Stimulated activated CD8-positive, alpha-beta memory T cell treated with anti-CD3 and anti-CD28 coated beads, Interleukin-15, amount 100 ng/mL, for 24 hours (primary cell): ENCODE measurements at regions not wholly inside any gene's neighbourhood (a gene's known extent, or its start where the extent isn't known, plus 50 kb on each side); places are given as distances from the start of the nearest gene placed in this dataset.

Source experiments
- DNase-seq: peaks from one replicate; pipeline ENCODE4 v3.0.0-alpha.2; 2020; ENCODE audit warnings: low read depth

DNA sequence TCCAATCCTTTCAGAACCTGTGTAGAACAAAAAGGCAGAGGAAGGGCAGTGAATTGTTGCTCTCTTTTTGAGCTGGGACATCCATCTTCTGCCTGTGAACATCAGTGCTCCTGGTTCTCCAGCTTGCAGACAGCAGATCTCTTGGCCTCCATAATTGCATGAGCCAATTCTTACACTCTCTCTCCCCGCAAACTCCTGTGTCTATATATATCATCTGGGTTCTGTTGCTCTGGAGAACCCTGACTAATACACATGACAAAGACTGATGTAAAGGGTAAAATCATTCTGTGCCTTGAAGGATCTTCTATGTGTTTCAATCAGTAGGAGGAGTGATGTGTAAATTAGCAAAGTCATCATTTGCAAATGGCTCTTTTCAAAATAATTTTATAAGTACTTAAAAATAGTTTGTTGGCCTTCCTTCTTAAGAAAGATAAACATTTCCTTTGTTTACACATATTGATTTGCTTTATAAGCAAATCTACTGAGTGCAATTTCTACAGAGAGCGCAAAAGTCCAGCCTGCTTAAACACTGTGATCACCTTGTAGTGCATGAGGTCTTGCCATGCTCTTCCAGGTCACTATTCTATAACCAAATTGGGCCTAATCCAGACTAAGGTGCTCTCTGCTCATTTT is 154.9 kb upstream of the ANKRD28 start:
- no peak for DNase-seq

DNA sequence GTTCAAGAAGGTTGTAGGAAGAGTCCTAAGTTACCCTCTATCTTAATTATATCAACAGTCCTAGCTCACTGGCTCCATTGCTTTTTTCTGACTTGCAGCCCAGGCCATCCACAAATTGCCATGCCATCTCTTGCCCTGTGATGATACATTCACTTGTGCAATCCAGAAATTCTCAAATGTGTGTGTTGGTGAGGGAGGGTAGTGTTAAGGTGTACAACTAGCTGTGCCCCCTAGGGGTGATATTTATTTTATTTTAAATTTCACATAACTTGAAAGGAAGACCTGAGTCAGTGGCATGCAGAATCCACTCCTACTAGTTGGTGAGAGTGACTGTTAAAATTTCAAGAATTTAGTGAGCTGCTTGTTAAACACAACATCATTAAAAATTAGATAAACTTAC is 156.1 kb upstream of the ANKRD28 start:
- DNase-seq: no peak

DNA sequence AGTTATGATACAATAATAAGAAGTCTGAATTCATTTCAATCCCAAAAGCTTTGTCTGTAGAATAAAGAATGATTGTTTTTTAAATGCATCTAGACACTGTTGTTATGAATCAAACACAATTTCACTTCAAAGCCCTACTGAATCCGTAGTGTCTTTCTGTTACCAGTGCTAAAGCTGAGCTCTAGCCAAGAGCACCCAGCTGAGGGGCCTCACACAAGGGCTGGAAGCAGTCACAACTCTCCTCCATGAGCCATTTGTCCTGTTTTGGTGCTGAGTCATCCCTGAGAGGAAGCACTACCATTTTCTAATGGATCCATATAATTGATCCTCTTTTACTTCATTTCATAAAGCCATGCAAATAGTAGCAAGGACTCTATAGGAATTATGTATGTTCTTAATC is 158.2 kb upstream of the ANKRD28 start:
- DNase-seq: no peak

DNA sequence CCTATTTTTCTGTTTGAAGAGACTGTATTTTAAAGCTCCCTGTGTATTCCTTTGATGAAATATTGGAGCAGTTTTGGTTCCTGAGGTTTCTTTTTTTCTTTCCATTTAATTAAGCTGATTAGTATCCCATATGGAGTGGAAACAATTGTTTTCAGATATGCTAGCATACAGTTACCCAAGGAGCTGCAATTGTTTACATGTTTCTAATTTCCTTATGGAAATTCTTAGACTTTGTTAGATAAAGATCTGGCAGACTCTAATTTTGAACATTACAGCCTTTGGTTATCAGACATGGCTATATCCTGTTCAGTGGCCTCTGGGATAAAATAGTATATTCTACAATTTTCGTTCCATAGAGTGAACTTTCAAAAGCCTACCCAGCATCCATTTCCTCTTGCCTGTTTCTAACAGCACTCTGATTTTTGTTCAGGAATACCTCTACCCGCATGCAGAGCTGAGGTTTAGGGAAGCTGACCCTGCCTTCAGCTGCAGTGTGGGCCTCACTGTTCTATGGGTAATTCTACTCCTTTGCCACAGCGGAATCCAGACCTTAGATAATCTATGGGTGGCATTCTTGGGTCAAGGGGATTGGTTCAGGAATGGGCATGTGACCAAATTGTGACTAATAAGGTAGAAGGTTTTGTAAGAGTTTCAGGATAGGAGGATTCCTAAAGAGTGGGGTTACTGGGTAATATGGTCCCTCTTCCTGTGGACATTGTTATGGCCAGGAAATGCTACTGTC is 161.1 kb upstream of the ANKRD28 start:
- no peak for DNase-seq

DNA sequence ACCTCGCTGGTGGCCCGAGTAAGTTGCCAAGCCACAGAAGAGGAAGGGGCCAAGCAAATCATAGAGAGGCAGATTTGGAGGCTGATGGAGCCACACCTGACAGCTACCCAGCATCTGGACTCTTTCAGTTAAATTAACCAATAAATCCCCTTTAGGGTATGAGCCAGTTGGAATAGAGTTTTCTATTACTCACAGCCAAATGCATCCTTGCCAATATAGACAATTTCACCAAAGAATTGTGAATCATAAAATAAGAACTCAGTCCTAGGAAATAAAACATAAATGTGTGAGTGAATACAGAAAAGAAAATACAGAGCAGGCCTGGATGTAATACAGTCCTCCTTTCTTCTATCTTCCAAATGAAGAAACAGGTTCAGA is 161.6 kb upstream of the ANKRD28 start:
- no peak for DNase-seq

DNA sequence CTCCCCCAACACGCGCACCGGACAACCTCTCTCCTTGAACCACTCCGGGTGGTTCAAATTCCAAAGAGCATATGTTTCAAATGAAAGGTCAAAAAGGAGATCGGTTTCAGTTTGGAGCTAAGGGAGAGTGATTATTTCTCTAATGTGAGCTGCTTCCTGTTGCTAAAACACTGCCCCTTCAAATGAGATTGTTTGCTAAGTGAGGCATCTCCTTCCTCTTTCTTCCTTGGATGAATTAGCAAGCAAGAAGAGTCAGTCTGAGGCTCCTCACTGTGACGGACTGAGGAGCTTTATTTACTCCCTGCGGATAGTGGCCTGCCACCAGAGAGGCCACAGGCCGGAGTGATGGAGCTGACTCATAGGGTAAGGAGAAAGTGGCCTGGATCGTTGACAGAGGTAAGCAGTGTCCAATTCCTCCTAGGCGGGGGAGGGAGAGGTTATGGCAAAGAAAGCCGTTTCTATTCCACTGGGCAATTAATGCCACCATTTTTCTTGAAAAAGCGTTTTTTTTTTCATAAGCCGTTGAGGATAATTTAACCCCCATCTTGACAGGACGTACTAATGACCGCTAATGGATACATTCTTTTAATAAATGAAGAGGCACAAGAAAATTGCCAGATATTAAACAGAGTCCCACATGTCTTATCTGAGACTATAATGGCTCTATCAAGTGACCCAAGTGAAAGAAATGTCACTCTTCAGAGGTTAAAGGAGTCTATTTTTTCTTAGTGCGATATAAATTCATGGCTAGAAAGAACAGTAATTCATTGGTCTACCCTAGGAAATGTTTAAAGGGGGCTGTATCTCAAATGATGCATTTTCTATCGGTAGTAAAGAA is 167.0 kb upstream of the ANKRD28 start:
- no peak for DNase-seq

DNA sequence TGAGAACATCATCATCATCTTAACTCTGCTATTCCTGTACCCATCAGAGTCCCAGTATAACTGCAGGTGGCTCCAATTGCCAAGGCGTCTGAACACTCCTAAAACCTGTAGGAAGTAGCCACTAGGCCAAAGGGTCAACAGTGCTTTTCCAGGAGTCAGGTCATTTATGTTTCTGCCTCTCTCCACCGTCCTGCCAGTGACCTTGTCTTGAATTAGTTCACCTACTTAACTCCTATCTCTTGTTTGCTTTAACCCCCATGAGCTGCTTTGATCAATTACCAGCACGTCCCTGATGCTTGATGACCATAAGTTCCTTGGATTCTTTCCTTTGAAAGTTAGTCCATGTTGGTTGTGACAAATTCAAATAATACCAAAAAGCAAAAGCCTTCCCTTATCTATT is 169.8 kb upstream of the ANKRD28 start:
- DNase-seq: no peak

DNA sequence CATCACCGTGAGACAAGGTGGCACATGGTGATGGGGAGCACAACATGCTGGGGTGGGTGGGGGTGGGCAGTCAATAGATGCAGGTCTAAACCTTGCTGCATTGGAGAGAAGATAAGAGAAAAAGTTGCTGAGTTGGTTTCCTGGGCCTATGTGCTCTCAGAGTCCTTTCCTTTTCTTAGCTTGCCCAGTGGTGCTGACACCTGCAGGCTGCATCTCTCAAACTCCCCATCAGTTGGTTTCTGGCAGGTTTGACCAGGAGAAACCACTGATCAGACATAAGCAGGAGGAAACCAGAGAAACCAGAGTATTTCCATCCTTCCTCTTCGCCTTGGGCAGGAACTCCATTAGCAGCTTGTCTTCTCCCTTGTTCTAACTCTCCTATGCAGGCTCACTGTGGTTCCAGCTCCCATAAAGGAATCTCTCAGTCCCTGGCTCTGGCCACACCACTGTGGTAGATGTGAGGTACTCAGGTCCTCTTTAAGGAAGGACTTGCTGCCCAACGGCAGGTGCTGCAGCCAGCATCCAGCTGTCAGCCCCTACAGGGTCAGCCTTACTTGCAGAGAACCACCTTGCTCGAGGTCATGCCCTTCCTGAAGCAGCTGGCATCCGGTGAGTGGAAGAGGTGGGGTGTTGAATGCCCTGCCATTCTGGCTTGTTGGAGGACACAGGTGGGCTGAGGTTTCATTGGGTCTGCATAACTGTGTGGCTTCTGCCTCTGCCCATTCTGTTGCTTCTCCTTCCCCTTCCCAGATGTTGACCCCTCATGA is 172.3 kb upstream of the ANKRD28 start:
- DNase-seq: no peak

DNA sequence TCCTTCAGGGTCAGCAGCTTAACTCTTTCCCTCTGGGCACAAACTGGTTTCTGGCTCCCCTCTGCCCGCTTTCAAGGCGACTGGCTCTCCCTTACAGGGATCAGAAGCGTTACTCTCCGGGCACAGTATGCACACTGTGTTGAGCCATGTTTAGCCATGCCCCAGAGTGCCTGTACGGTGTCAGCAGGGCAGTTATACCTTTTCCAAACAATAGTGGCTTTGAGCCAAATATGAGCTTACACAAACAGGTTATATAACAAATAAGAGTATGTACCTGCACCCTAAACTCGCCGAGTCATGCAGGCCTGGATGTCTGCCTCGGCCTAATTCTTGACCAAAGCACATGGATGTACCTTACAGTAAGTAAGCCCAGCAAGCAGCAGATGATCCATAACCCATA is 175.6 kb upstream of the ANKRD28 start:
- DNase-seq: no peak

DNA sequence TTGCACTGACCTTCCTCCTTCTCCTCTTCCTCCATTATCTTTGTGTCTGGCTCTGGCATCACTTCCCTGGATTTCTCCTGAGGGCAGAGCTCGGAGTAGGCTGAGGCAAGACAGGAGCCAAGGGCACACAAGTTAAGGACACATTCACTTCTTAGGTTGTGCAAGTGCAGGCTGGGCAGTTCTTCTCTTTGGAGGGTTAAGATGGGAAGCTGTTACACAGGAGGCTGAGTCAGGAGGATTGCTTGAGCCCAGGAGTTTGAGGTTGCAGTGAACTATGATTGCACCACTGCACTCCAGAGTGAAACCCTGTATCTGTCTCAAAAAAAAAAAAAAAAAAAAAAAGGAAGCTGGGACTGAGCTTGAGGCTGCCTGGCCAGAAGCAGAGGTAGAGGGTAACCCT is 176.2 kb upstream of the ANKRD28 start:
- no peak for DNase-seq

DNA sequence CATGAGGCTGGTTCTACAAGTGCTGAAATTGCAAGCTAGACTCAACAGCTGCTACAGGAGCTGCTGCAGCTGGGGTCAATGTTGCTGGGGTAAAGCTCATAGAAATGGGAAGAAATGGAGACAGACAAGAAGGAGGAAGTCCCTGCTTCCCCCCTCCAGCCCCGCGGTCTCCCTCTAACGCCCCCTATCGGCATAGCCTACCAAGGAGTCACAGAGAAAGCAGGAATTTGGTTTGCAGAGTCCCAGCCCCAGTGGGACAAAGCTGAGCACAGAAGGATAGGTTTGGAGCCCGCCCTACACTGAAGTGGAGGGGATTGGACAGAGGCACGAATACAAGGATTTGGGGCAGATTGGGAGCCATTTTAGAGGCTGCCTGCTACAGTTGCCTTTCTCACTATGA is 176.9 kb upstream of the ANKRD28 start:
- DNase-seq: no peak

DNA sequence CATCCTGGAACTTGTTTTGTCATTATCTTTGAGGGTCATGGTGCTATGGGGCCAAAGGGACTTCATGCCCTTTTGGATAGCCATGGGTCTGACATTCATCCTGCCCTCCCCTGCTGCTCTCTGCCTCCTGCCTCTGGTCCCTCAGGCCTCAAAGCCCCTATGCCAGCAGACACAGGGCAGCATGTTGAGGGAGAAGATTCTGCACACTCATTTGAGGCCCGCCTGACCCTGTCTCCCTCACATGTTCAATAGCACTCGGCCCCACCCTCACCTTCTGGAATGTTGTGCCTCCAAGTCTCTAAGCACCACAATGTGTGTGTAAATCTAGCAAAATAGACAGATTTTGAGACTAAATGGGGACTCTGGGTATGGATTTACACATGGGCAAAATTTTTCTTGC is 178.7 kb upstream of the ANKRD28 start:
- DNase-seq: no peak

DNA sequence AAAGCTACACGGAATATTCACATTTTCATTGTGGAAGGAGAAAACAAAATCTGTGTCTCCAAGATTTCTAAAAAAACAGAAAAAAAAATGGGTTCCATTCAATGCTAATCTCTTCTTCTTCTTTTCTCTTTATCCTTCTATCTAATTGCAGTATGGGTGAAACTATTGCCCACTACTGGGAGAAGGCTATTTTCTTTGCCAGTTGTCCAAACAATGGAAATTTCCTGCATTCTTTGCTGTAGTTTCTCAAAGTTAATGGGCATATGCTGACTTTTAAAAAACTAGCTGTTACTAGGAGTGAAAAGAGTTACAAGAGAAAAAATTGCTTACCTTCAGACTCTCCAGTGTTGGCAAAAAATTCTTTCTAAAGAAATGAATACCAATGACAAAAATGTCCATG is 179.3 kb upstream of the ANKRD28 start:
- no peak for DNase-seq

DNA sequence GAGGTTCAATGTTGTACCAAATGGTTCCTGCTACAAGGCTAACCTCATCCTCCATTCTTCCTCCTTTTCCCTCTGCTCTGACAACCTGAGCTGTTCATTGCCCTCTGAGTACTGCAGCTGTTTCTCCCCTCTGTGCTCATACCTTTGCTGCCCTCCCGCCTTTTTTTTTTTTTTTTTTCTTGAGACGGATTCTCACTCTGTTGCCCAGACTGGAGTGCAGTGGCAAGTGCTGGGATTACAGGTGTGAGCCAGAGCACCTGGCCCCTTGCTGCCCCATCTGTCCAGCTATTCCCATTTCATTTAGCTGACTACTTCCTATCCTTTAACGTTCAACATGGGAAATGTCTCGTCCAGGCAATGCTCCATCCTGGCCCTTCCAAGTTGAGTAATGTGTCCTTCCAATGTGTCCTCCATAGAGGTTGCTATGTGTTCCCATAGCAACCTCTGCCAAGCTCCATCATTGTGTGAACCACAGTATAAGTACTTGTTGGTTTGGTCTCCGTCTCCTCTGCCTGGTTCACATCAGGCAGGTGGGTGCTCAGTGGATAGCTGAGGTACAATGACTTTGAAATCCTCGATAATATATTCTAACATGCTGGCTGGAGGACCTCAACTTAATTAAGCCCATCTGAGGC is 179.9 kb upstream of the ANKRD28 start:
- DNase-seq: no peak

DNA sequence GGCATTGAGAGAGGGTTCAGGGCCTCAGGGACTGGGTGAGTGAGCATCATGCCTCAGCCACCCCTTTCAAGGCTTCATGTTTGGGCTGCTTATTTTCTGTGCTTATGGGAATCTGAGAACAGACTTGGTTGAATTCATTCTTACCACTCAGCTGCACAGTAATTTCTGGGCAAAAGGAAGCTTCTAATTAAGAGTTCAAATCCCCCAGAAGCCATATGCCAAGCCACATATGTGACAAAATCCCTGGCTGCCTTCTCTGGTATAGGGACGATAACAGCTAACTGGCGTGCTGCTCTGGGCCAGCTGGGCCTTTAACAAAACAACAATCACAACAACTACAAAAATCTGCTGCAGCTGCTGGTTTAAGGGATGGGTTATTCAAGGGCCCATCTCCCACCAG is 181.0 kb upstream of the ANKRD28 start:
- DNase-seq: no peak

DNA sequence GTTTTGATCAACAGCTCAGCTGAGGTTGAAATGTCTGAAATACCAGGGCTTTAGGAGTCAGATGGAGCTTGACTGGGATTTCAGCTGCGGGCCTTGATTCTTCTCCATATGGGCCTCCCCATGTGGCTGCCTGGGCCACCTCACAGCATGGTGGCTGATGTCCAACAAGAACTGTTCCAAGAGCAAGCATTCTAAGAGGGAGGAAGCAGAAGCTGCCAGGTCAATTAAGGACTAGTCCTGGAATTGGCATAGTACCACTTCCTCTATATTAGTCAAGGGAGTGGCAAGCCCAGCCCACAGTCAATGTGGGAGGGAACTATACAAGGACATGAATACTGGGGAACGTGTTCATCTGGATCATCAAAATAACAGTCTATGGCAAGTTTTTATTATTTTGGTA is 181.7 kb upstream of the ANKRD28 start:
- no peak for DNase-seq

DNA sequence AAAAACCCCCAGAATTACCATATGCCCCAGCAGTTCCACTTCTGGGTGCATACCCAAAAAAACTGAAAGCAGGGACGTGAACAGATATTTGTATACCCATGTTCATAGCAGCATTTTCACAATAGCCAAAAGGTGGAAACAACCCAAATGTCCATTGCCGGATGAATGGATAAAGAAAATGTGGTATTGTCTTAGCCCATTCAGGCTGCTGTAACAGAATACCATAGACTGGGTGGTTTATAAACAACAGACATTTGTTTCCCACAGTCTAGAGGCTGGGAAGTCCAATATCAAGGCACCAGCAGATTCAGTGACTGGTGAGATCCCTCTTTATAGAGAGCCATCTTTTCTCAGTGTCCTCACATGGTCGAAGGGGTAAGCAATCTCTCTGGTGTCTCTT is 182.1 kb upstream of the ANKRD28 start:
- no peak for DNase-seq

DNA sequence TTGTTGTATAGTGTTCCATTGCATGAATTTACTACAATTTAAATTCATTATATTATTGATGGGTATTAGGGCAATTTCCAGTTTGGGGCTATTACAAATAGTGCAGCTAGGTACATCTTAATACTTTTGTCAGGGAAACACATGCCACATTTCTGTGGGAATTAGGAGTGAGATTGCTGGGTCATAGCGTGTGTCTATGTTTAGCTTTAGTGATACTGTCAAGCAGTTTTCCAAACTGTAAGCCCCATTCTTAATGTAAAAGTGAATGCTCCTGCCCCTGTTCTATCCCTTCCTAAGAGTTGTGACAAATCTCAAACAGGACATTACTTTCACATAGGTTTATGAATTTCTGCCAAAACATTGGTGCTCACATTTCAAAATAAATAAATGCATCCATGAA is 184.5 kb upstream of the ANKRD28 start:
- DNase-seq: no peak

DNA sequence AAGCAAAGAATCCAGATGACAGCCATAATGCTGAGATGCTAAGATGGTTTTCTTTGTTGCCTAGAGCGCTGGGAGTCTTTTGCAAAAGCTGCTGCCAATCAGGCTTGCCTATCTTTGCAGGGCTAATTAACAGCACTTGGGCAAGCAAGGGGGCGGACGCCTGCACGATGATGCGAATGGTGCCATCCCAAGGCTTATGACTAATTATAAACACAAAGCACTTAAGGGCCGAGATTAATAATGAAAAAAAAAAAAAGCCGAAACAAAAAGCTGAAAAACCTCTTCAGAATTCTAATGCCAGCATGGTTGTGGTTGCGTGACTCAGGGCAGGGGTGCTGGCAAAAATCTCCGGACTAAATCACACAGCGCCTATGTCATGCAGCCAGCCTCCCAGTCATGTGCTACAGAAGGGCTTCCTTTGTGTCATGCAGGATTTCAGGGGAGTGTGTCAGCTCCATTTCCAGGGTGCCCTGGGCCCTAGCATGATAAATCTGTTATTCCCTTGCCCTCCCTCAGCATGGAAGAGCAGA is 185.0 kb upstream of the ANKRD28 start:
- no peak for DNase-seq

DNA sequence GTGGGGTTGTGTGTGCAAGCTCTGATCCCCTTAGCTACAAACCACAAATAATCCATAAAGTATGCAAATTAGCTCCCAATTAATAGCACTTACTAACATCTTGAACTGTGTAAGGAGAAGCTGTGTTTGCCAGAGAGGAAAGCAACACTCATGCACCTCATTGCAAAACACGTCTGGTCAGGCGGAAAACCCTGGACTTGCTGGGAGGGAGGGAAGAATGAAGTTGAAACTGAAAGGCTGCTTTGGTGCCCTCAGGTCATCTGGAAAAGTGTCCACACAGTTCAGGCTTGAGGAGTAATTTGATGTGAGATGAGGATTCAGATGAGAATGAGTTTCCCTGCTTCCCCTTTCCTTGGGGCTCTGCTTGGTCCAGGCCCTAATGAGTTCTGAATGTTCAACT is 185.5 kb upstream of the ANKRD28 start:
- DNase-seq: no peak

DNA sequence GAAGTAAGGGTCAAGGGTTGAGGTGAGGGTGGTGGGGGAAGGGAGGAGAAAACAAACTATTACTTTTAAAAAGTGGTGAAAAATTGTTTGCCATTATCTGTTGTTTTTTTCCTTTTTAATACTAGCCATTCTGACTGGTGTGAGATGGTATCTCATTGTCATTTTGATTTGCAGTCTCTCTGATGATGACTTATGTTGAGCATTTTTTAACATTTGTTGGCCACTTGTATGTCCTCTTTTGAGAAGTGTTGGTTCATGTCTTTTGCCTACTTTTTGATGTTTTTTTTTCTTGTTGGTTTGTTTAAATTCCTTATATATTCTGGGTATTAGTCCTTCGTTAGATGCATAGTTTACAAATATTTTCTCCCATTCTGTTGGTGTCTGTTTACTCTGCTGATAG is 185.9 kb upstream of the ANKRD28 start:
- DNase-seq: no peak

DNA sequence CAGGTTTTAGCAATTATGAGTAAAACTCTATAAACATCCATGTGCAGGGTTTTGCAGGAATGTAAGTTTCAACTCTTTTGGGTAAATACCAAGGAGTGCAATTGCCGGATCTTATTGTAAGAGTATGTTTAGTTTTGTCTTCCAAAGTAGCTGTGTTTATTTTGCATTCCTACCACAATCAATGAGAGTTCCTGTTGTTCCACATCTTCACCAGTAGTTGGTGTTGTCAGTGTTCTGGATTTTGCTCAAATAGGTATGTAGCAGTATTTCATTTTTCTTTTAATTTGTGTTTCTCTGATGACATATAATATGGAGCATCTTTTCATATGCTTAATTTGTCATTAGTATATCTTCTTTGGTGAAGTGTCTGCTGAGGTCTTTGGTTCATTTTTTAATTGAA is 185.1 kb upstream of the GALNT15 start:
- no peak for DNase-seq
